ENCODE measurements at regions not wholly inside any gene's neighbourhood (a gene's known extent, or its start where the extent isn't known, plus 50 kb on each side); places are given as distances from the start of the nearest gene placed in this dataset.

- H3K27ac ChIP-seq (ENCODE audit: low read depth in 1 of 2, low read length in 2 of 2): no peak overlapping the region
- H3K27ac Mint-ChIP-seq: no peak overlapping the region
- H3K36me3 ChIP-seq (replicated peaks in 1 of 2; ENCODE audit: control insufficient read depth in 1 of 2, insufficient read depth in 2 of 2, low read length in 2 of 2): no peaks in the 10 kb centered on the region
- H3K9me3 Mint-ChIP-seq: peaks cover 0 to 3% (median 0%) of the 10 kb centered on the region in 7 donors
- no peak overlapping the region for H3K4me3 ChIP-seq (replicated peaks in 1 of 3; ENCODE audit: low read depth in 2 of 3, low read length in 3 of 3)
- DNase-seq: no peak
- H3K79me2 ChIP-seq (ENCODE audit: insufficient read depth, low read length): no peaks in the 10 kb centered on the region
- H3K36me3 Mint-ChIP-seq: no peaks in the 10 kb centered on the region
- H3K4me2 ChIP-seq (replicated peaks; ENCODE audit: extremely low read depth, low read length, poor library complexity, severe bottlenecking): no peak overlapping the region
- peaks cover 0 to 9% (median 8%) of the 10 kb centered on the region in 3 donors for H3K27me3 Mint-ChIP-seq (ENCODE audit: low read depth in 3 of 3)
- WGBS (ENCODE audit: insufficient coverage): no CpG with 5 or more reads among the region's 6 CpGs
- H4K20me1 ChIP-seq (ENCODE audit: insufficient read depth, low read length): no peaks in the 10 kb centered on the region
- no peaks in the 10 kb centered on the region for H3K4me1 Mint-ChIP-seq
- H3K27me3 ChIP-seq (ENCODE audit: control insufficient read depth in 2 of 2, insufficient read depth in 2 of 2, low read length in 2 of 2): peaks cover 0 to under 1% of the 10 kb centered on the region in 2 donors
- TF ChIP-seq, protein P1, sequence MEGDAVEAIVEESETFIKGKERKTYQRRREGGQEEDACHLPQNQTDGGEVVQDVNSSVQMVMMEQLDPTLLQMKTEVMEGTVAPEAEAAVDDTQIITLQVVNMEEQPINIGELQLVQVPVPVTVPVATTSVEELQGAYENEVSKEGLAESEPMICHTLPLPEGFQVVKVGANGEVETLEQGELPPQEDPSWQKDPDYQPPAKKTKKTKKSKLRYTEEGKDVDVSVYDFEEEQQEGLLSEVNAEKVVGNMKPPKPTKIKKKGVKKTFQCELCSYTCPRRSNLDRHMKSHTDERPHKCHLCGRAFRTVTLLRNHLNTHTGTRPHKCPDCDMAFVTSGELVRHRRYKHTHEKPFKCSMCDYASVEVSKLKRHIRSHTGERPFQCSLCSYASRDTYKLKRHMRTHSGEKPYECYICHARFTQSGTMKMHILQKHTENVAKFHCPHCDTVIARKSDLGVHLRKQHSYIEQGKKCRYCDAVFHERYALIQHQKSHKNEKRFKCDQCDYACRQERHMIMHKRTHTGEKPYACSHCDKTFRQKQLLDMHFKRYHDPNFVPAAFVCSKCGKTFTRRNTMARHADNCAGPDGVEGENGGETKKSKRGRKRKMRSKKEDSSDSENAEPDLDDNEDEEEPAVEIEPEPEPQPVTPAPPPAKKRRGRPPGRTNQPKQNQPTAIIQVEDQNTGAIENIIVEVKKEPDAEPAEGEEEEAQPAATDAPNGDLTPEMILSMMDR (IDR thresholded peaks at IDR 0.05): no peak
- H3K4me3 Mint-ChIP-seq: no peak overlapping the region
- intact Hi-C loops (cut with micrococcal nuclease): no loop called here
- H3K4me1 ChIP-seq (ENCODE audit: control insufficient read depth in 1 of 2, insufficient read depth in 2 of 2, low read length in 2 of 2): no peaks in the 10 kb centered on the region
- no peak overlapping the region for H3K9ac ChIP-seq (ENCODE audit: insufficient read depth, low read length, poor library complexity, severe bottlenecking)
- no peaks in the 10 kb centered on the region for H3K9me3 ChIP-seq (replicated peaks in 1 of 2; ENCODE audit: control insufficient read depth in 1 of 2, insufficient read depth in 1 of 2, low read length in 2 of 2)
- no peak overlapping the region for H2AFZ ChIP-seq (ENCODE audit: insufficient read depth, low read depth, low read length, poor library complexity, severe bottlenecking)
These were observed 163.9 kb upstream of the CLINT1 start for GRCh38 chr5:158022837-158023236.

DNA sequence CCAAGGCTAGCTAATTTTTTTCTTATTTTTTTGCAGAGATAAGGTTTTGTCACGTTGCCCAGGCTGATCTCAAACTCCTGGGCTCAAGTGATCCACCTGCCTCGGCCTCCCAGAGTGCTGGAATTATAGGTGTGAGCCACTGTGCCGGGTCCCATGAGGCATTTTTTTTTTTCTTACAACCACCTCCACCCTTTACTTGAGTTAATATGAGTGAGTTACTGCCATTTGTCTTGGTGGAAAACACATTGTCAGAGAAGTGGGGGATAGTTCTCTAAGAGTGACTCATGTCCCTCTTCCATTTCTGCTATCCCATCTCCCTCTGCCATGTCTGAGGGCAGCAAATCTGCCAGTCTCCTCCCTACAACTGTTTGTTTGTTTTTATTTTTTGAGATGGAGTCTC, 163.4 kb upstream of the CLINT1 start:
- Histone ChIP-seq H3K27me3 (ENCODE audit: control insufficient read depth in 2 of 2, insufficient read depth in 2 of 2, low read length in 2 of 2) (no peaks in the 10 kb centered on the region), H2AFZ (ENCODE audit: insufficient read depth, low read depth, low read length, poor library complexity, severe bottlenecking) (no peak overlapping the region), H3K27ac (ENCODE audit: low read depth in 1 of 2, low read length in 2 of 2) (no peak overlapping the region), H3K79me2 (ENCODE audit: insufficient read depth, low read length) (no peaks in the 10 kb centered on the region), H3K4me2 (replicated peaks; ENCODE audit: extremely low read depth, low read length, poor library complexity, severe bottlenecking) (no peak overlapping the region), H3K9me3 (replicated peaks in 1 of 2; ENCODE audit: control insufficient read depth in 1 of 2, insufficient read depth in 1 of 2, low read length in 2 of 2) (no peaks in the 10 kb centered on the region), H3K36me3 (replicated peaks in 1 of 2; ENCODE audit: control insufficient read depth in 1 of 2, insufficient read depth in 2 of 2, low read length in 2 of 2) (no peaks in the 10 kb centered on the region), H3K9ac (ENCODE audit: insufficient read depth, low read length, poor library complexity, severe bottlenecking) (no peak overlapping the region), H4K20me1 (ENCODE audit: insufficient read depth, low read length) (no peaks in the 10 kb centered on the region), H3K4me1 (ENCODE audit: control insufficient read depth in 1 of 2, insufficient read depth in 2 of 2, low read length in 2 of 2) (no peaks in the 10 kb centered on the region), H3K4me3 (replicated peaks in 1 of 3; ENCODE audit: low read depth in 2 of 3, low read length in 3 of 3) (no peak overlapping the region)
- peaks cover 0 to 3% (median 0%) of the 10 kb centered on the region in 7 donors for H3K9me3 Mint-ChIP-seq
- no peak overlapping the region for H3K4me3 Mint-ChIP-seq
- TF ChIP-seq, protein P1 (IDR thresholded peaks at IDR 0.05): no peak
- no peak overlapping the region for H3K27ac Mint-ChIP-seq
- H3K36me3 Mint-ChIP-seq: no peaks in the 10 kb centered on the region
- peaks cover 0 to 8% (median 8%) of the 10 kb centered on the region in 3 donors for H3K27me3 Mint-ChIP-seq (ENCODE audit: low read depth in 3 of 3)
- no peaks in the 10 kb centered on the region for H3K4me1 Mint-ChIP-seq
- intact Hi-C loops (cut with micrococcal nuclease): no loop called here
- WGBS (ENCODE audit: insufficient coverage): no CpG with 5 or more reads among the region's 3 CpGs
- DNase-seq: no peak
